PC-9 (cell line): ENCODE measurements at regions not wholly inside any gene's neighbourhood (a gene's known extent, or its start where the extent isn't known, plus 50 kb on each side); places are given as distances from the start of the nearest gene placed in this dataset.

Experiments
- EZH2 ChIP-seq: fragments of 200-600 bp; sonication (generic); IDR thresholded peaks from 2 replicates; pipeline ENCODE4 v1.8.0; 2017; ENCODE audit warnings: antibody characterized with exemption, low read depth
- TF ChIP-seq, protein P1 (sequence below): fragments of 200-600 bp; sonication (generic); conservative IDR thresholded peaks from 2 replicates; pipeline ENCODE4 v1.6.1; 2017; ENCODE audit warnings: mixed run types, antibody characterized with exemption, mild to moderate bottlenecking, moderate library complexity

- TF ChIP-seq, protein P1, sequence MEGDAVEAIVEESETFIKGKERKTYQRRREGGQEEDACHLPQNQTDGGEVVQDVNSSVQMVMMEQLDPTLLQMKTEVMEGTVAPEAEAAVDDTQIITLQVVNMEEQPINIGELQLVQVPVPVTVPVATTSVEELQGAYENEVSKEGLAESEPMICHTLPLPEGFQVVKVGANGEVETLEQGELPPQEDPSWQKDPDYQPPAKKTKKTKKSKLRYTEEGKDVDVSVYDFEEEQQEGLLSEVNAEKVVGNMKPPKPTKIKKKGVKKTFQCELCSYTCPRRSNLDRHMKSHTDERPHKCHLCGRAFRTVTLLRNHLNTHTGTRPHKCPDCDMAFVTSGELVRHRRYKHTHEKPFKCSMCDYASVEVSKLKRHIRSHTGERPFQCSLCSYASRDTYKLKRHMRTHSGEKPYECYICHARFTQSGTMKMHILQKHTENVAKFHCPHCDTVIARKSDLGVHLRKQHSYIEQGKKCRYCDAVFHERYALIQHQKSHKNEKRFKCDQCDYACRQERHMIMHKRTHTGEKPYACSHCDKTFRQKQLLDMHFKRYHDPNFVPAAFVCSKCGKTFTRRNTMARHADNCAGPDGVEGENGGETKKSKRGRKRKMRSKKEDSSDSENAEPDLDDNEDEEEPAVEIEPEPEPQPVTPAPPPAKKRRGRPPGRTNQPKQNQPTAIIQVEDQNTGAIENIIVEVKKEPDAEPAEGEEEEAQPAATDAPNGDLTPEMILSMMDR, result no peak
- no peak for TF ChIP-seq EZH2
These were observed 525.1 kb downstream of the TBC1D22A start for GRCh38 chr22:47287516-47287915.
